ENCODE measurements at regions not wholly inside any gene's neighbourhood (a gene's known extent, or its start where the extent isn't known, plus 50 kb on each side); places are given as distances from the start of the nearest gene placed in this dataset.

DNA sequence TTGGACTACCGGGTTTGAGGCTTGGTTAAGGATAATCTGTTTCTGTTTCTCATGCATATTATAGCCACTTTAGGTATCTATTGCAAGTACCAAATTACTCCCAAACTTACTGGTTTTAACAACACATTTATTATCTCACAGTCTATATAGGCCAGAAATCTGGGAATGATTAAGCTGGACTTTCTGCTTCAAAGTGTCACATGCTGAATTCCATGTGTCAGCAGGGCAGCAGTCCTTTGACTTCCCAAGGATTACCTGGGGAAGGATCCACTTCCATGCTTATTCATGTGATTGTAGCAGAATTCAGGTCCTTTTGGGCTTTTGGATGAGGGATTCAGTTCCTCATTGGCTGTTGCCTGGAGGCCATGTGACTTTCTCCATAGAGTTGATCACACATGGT, 349.0 kb upstream of the TRAM1L1 start:
- TF ChIP-seq CTCF (IDR thresholded peaks at IDR 0.05) (no peak), POLR2A (IDR thresholded peaks at IDR 0.05) (no peak)
- WGBS, 2 donors = 18 to 20% methylated on average over 1 of the region's 1 CpG
- no peak overlapping the region for H3K4me3 ChIP-seq (ENCODE audit: low read depth, poor library complexity, severe bottlenecking)
- no peak for DNase-seq (ENCODE audit: low spot score in 2 of 2)
- intact Hi-C loops (cut with DNase I; ENCODE audit: low total_unique reads) = no loop called here

DNA sequence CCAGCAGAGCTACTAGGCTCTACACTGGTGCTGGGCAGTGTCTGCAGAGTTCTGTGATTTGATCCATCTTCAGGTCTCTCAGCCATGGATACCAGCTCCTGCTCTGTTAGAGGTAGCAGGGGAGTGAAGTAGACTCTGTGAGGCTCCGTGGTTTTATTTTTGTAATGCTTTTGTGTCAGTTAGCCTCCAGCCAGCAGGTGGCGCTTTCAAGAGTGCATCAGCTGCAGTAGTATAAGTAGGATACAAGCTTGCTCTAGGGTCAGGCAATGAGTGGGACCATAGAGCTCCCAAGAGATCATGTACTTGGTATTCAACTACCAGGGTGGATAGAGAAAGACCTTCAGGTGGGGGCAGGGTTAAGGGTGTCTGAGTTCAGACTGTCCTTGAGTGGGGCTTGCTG, 362.5 kb upstream of the TRAM1L1 start:
- intact Hi-C loops (cut with DNase I; ENCODE audit: low total_unique reads) = no loop called here
- TF ChIP-seq POLR2A (IDR thresholded peaks at IDR 0.05) (no peak), CTCF (IDR thresholded peaks at IDR 0.05) (no peak)
- no peak overlapping the region for H3K4me3 ChIP-seq (ENCODE audit: low read depth, poor library complexity, severe bottlenecking)
- WGBS, 2 donors = 90 to 100% methylated on average over 2 of the region's 2 CpGs
- DNase-seq (ENCODE audit: low spot score in 2 of 2) = no peak

GRCh38 chr4:117455088-117455487, 369.7 kb upstream of the TRAM1L1 start:
- intact Hi-C loops (cut with DNase I; ENCODE audit: low total_unique reads) = no loop called here
- DNase-seq (ENCODE audit: low spot score in 2 of 2) = no peak
- WGBS, 2 donors = 16 to 26% methylated on average over 1 of the region's 1 CpG
- TF ChIP-seq POLR2A (IDR thresholded peaks at IDR 0.05) = no peak
- TF ChIP-seq CTCF (IDR thresholded peaks at IDR 0.05) = no peak
- no peak overlapping the region for H3K4me3 ChIP-seq (ENCODE audit: low read depth, poor library complexity, severe bottlenecking)

- TF ChIP-seq POLR2A (IDR thresholded peaks at IDR 0.05) = no peak
- TF ChIP-seq CTCF (IDR thresholded peaks at IDR 0.05) = no peak
- no peak for DNase-seq (ENCODE audit: low spot score in 2 of 2)
- intact Hi-C loops (cut with DNase I; ENCODE audit: low total_unique reads) = no loop called here
- H3K4me3 ChIP-seq (ENCODE audit: low read depth, poor library complexity, severe bottlenecking) = no peak overlapping the region
- 62 to 73% methylated on average over 5 of the region's 5 CpGs for WGBS, 2 donors
Measured at GRCh38 chr4:117466388-117466787, 381.0 kb upstream of the TRAM1L1 start.

DNA sequence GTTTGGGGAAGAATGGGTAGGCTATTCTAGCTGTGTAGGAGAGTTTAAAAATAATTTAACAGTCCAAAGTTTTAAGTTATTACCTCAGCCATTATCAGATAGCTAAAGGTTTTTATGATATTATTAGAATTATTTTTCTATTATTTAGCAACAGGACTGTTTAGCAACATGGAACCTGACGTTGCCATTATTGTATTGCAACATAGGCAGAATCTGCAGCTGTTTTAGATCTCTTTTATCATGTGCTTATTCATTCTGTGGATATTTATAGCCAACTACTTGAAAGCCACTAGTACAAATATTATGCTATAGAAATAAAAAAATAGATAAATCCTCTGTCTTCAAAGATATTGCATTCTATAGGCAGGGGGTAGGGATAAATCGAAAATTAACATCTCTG, 382.0 kb upstream of the TRAM1L1 start:
- intact Hi-C loops (cut with DNase I; ENCODE audit: low total_unique reads) = no loop called here
- DNase-seq (ENCODE audit: low spot score in 2 of 2) = no peak
- WGBS, 2 donors = 38% methylated on average over 2 of the region's 2 CpGs
- TF ChIP-seq CTCF (IDR thresholded peaks at IDR 0.05) (no peak), POLR2A (IDR thresholded peaks at IDR 0.05) (no peak)
- no peak overlapping the region for H3K4me3 ChIP-seq (ENCODE audit: low read depth, poor library complexity, severe bottlenecking)

- intact Hi-C loops (cut with DNase I; ENCODE audit: low total_unique reads) = no loop called here
- no peak for DNase-seq (ENCODE audit: low spot score in 2 of 2)
- TF ChIP-seq POLR2A (IDR thresholded peaks at IDR 0.05) = no peak
- TF ChIP-seq CTCF (IDR thresholded peaks at IDR 0.05) = no peak
- no peak overlapping the region for H3K4me3 ChIP-seq (ENCODE audit: low read depth, poor library complexity, severe bottlenecking)
Measured at GRCh38 chr4:117474987-117475386, 389.6 kb upstream of the TRAM1L1 start.

Measured in lower leg skin (tissue), 4 donors.